Muscle of leg (tissue), 3 donors: ENCODE measurements at regions not wholly inside any gene's neighbourhood (a gene's known extent, or its start where the extent isn't known, plus 50 kb on each side); places are given as distances from the start of the nearest gene placed in this dataset.
"Not testable (repeated sequence)": the region's sequence is repeated elsewhere in the genome, so short reads cannot be mapped to it uniquely, and the experiment has no call there.

ENCODE experiments used
- DNase-seq: peaks from one replicate; pipeline ENCODE4 v3.0.0; 2013
- H3K27ac ChIP-seq: one replicate; pipeline ENCODE4 v1.5.1; 2013; ENCODE audit warnings: mild to moderate bottlenecking, low read length, control low read depth
- H3K27me3 ChIP-seq: one replicate; pipeline ENCODE4 v1.6.1; 2013; ENCODE audit warnings: low read length; ENCODE audit not compliant: control insufficient read depth, insufficient read depth
- H3K36me3 ChIP-seq: one replicate; pipeline ENCODE4 v1.6.1; 2013; ENCODE audit warnings: low read length; ENCODE audit not compliant: control insufficient read depth, insufficient read depth
- H3K4me1 ChIP-seq: one replicate; pipeline ENCODE4 v1.6.1; 2013; ENCODE audit warnings: low read length; ENCODE audit not compliant: control insufficient read depth, insufficient read depth
- H3K4me3 ChIP-seq: one replicate; pipeline ENCODE4 v1.5.1; 2013; ENCODE audit warnings: low read length, control low read depth
- H3K9me3 ChIP-seq: replicated peaks from 2 replicates; pipeline ENCODE4 v1.6.1; 2013; ENCODE audit warnings: low read depth, low read length; ENCODE audit not compliant: control insufficient read depth
- WGBS: methylation state at CpG from one replicate; pipeline ENCODE4 v1.1.5; 2013; ENCODE audit warnings: missing lambda C conversion rate; ENCODE audit not compliant: insufficient coverage; 5-methylcytosine and 5-hydroxymethylcytosine counted together

- no peak overlapping the region for H3K4me3 ChIP-seq
- no CpG with 5 or more reads among the region's 1 CpG for WGBS
- H3K4me1 ChIP-seq, result no peaks in the 10 kb centered on the region
- H3K27me3 ChIP-seq, result no peaks in the 10 kb centered on the region
- H3K9me3 ChIP-seq, result no peaks in the 10 kb centered on the region
- no peak overlapping the region for H3K27ac ChIP-seq
- DNase-seq, result no peak
- H3K36me3 ChIP-seq, result no peaks in the 10 kb centered on the region
These were observed 198.7 kb upstream of the LHX8 start for GRCh38 chr1:74935446-74935845.

DNA sequence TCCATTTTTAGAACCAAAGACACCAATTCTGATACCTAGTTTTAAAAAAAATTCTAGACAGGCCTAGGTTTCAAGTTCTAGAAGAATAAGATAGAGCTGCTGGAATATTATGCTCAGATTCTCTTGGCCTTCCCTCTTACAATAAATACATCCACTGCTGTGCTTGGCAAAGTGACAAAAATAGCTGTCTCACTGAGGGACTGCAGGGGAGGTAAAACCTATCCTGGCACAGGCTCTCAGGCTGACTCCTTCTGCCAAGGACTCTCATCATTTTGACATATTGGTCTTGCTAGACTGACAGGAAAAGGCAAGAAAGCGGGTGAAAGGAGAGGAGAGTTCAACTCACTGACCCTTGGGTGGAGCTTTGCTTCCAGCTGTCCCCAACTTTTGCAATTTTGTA is 197.0 kb upstream of the LHX8 start:
- no peaks in the 10 kb centered on the region for H3K4me1 ChIP-seq
- no peaks in the 10 kb centered on the region for H3K27me3 ChIP-seq
- no peak overlapping the region for H3K4me3 ChIP-seq
- no peaks in the 10 kb centered on the region for H3K9me3 ChIP-seq
- no CpG with 5 or more reads among the region's 1 CpG for WGBS
- no peaks in the 10 kb centered on the region for H3K36me3 ChIP-seq
- no peak overlapping the region for H3K27ac ChIP-seq
- peak; percentile 9 for DNase-seq

DNA sequence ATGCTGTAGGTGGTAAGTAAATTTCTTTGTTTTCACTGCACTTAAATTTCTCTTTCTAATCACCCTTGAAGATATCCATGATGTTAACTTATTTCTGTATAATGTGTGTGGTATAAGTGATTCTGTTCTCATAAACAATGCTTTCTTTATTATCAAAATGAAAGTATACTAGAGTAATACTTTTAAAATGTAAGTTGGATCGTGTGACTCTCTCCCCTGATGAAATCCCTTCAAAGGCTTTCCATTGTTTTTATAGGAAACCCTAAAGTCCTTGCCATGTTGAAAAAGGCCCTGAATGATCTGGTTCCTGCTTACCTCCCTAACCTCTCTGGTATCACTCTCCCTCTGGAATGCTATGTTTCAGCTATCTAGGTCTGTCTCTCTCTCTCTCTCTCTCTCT is 191.1 kb upstream of the LHX8 start:
- H3K36me3 ChIP-seq, result no peaks in the 10 kb centered on the region
- no peaks in the 10 kb centered on the region for H3K27me3 ChIP-seq
- no peak overlapping the region for H3K27ac ChIP-seq
- WGBS, result no CpG with 5 or more reads among the region's 1 CpG
- no peak overlapping the region for H3K4me3 ChIP-seq
- H3K9me3 ChIP-seq, result no peaks in the 10 kb centered on the region
- DNase-seq, result no peak
- H3K4me1 ChIP-seq, result no peaks in the 10 kb centered on the region

DNA sequence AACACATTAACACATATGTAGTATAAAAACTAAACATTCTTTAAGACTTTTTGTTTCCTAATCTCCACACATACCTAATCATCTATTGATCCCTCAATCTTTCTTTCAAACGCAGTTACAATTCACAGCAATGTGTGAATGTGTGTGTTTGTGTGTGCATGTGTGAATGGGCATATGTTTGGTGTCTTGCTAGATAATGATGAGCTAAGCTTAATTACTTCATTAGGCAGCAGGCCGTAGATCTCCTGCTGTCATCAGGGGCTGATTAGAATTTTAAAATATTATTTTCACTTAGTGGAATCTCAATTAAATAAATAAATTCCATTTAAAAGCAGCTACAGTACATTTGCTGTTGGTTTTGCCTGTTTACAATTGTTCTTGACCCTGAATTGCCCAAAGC is 187.8 kb upstream of the LHX8 start:
- Histone ChIP-seq H3K9me3 (peaks cover 2% of the 10 kb centered on the region), H3K36me3 (no peaks in the 10 kb centered on the region), H3K4me1 (no peaks in the 10 kb centered on the region), H3K27me3 (no peaks in the 10 kb centered on the region), H3K4me3 (no peak overlapping the region), H3K27ac (no peak overlapping the region)
- DNase-seq, result no peak
- no CpG with 5 or more reads among the region's 2 CpGs for WGBS

GRCh38 chr1:74949348-74949747 is 184.8 kb upstream of the LHX8 start:
- H3K9me3 ChIP-seq, H3K27ac ChIP-seq, H3K36me3 ChIP-seq, H3K4me1 ChIP-seq, H3K4me3 ChIP-seq, DNase-seq, H3K27me3 ChIP-seq: not testable (repeated sequence)
- 55% methylated on average over 2 of the region's 2 CpGs for WGBS

- H3K4me1 ChIP-seq, H3K27ac ChIP-seq, H3K27me3 ChIP-seq, H3K4me3 ChIP-seq, H3K9me3 ChIP-seq, H3K36me3 ChIP-seq, DNase-seq: not testable (repeated sequence)
- WGBS, result 93% methylated on average over 7 of the region's 23 CpGs
These were observed 182.2 kb upstream of the LHX8 start for GRCh38 chr1:74951981-74952380.

- no peaks in the 10 kb centered on the region for H3K36me3 ChIP-seq
- no peak overlapping the region for H3K27ac ChIP-seq
- no peak overlapping the region for H3K4me3 ChIP-seq
- no peaks in the 10 kb centered on the region for H3K4me1 ChIP-seq
- WGBS, result no CpG with 5 or more reads among the region's 3 CpGs
- no peaks in the 10 kb centered on the region for H3K27me3 ChIP-seq
- DNase-seq, result no peak
- peaks cover 2% of the 10 kb centered on the region for H3K9me3 ChIP-seq
These were observed 181.4 kb upstream of the LHX8 start for GRCh38 chr1:74952786-74953185.

DNA sequence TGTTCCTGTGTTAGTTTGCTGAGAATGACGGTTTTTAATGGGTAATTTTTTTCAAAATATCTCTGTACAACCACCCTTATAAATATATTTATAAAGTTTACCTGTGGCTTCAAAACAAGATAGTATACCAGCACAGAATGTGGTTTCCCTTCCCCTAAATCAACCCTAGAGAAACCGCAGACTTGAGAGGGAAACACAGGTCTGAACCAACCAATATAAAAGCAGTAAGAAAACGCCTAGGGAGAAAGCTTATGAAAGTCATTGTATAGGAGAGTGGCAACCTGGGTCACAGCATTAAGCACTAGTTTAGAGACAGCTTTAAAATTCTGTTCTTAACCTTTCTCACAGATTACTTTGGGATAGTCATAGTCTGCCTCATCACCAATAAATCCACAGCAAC is 180.6 kb upstream of the LHX8 start:
- no peaks in the 10 kb centered on the region for H3K4me1 ChIP-seq
- no peak for DNase-seq
- H3K27ac ChIP-seq, result no peak overlapping the region
- WGBS, result no CpG with 5 or more reads among the region's 3 CpGs
- H3K9me3 ChIP-seq, result peaks cover 2% of the 10 kb centered on the region
- H3K27me3 ChIP-seq, result no peaks in the 10 kb centered on the region
- no peaks in the 10 kb centered on the region for H3K36me3 ChIP-seq
- no peak overlapping the region for H3K4me3 ChIP-seq

DNA sequence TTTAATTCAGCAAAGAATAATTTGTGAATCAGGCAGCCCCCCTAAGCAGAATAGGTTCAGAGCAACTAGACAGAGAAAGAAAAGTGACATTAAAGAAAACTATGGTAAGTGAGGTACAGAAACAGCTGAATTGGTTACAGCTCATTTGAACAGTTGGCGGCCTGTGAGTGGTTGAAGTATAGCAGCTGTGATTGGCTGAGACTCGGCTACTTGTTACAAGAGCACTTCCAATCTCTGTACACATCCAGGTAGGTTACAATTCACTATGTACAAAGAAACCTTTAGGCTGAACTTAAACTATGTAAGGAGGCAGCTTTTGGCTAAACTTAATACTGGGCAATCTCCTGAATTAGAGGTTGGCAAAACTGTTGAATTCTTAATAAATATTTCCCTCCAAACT is 171.1 kb upstream of the LHX8 start:
- no peaks in the 10 kb centered on the region for H3K4me1 ChIP-seq
- no peak for DNase-seq
- 50% methylated on average over 1 of the region's 2 CpGs for WGBS

DNA sequence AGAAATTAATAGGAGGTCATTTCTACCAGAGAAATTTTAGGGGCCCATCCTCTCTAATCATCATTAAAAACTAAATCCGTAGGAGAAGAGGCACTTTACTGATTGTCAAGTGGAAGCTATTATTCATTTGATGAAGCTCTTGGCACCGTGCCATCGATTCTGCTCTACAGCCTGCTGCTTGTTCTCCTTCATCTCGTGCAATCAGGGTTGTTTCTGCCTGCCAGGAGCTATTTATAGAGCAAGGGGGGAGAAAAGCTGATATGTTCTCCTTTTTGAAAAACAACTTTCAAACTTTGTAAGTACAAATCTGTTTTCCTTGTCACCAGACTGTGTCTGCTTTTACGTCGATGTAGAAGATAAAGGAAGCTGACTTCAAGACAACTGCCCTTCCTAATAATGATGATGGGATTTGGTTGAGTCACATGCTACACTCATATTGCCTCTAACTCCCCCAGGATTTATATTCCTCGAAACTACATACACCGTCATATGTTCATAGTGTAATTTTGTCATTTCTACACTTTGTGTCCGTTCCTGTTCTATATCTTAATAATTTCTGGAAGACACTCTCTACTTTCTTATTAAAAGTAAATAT is 169.6 kb upstream of the LHX8 start:
- WGBS, result no CpG with 5 or more reads among the region's 9 CpGs
- Histone ChIP-seq H3K27me3 (no peaks in the 10 kb centered on the region), H3K27ac (no peak overlapping the region), H3K4me3 (no peak overlapping the region), H3K9me3 (no peaks in the 10 kb centered on the region), H3K4me1 (no peaks in the 10 kb centered on the region), H3K36me3 (no peaks in the 10 kb centered on the region)
- peak; percentile 20 for DNase-seq

More for the DNA sequence above, 171.1 kb upstream of the LHX8 start:
- H3K27ac ChIP-seq, result no peak overlapping the region
- no peaks in the 10 kb centered on the region for H3K27me3 ChIP-seq
- H3K9me3 ChIP-seq, result no peaks in the 10 kb centered on the region
- no peaks in the 10 kb centered on the region for H3K36me3 ChIP-seq
- no peak overlapping the region for H3K4me3 ChIP-seq

DNA sequence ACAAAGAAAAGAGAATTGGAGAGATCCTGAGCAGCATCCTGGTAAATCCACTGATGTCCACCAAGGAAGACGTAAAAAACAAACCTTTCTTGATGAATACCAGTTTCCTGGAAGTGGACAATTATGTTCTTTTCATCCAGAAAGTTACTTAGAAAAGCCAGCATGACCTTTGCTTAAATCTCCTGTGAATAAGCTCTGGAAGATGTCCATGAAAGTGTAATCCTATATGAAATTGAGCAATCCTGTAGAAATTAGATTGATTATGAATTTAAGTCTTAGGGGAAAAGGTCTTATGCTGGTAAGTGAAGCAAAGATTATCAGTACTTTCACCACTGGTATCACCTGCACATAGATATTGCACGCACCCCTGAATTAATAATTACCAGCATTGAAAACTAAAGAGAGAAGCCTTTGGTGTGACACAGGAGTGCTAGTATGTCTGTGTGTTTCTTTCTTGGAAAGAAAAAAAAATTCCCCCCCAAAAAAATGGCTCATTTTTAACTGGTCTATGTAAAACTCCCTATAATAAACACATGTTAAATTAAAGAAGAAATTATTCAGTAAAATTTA is 164.5 kb upstream of the LHX8 start:
- no CpG with 5 or more reads among the region's 2 CpGs for WGBS
- no peak for DNase-seq
- H3K4me3 ChIP-seq, result no peak overlapping the region
- H3K36me3 ChIP-seq, result no peaks in the 10 kb centered on the region
- no peaks in the 10 kb centered on the region for H3K4me1 ChIP-seq
- no peaks in the 10 kb centered on the region for H3K9me3 ChIP-seq
- H3K27ac ChIP-seq, result no peak overlapping the region
- no peaks in the 10 kb centered on the region for H3K27me3 ChIP-seq
